HepG2 (cell line): ENCODE measurements at regions not wholly inside any gene's neighbourhood (a gene's known extent, or its start where the extent isn't known, plus 50 kb on each side); places are given as distances from the start of the nearest gene placed in this dataset.

ENCODE experiments used
- CTCF ChIP-seq: sonication (generic); formaldehyde crosslinking; IDR thresholded peaks from 2 replicates; pipeline ENCODE4 v1.5.0; 2020; ENCODE audit warnings: mild to moderate bottlenecking, missing genetic modification reagents, moderate library complexity
- DNMT1 ChIP-seq: sonication (generic); formaldehyde crosslinking; IDR thresholded peaks from 2 replicates; pipeline ENCODE4 v1.5.1; 2020; ENCODE audit warnings: mild to moderate bottlenecking, missing genetic modification reagents
- ETV5 ChIP-seq: IDR thresholded peaks from 2 replicates; pipeline ENCODE4 v1.6.1; 2018; ENCODE audit warnings: missing biosample characterization, missing genetic modification reagents, inconsistent platforms, borderline replicate concordance
- FOXP1 ChIP-seq, 2 experiments: fragments of 450-650 bp in 1 of 2; IDR thresholded peaks; 2 replicates each; pipeline ENCODE4 v1.6.1; 2017 to 2018; ENCODE audit warnings: antibody characterized with exemption in 1 of 2
- GATAD1 ChIP-seq: IDR thresholded peaks from 2 replicates; pipeline ENCODE4 v1.6.1; 2016; ENCODE audit warnings: missing genetic modification reagents, missing compliant biosample characterization
- HMG20A ChIP-seq: IDR thresholded peaks from 2 replicates; pipeline ENCODE4 v1.6.1; 2016; ENCODE audit warnings: borderline replicate concordance
- HMGXB3 ChIP-seq: sonication (generic); formaldehyde crosslinking; IDR thresholded peaks from 2 replicates; pipeline ENCODE4 v1.4.0; 2020; ENCODE audit warnings: missing genetic modification reagents, borderline replicate concordance
- HMGXB4 ChIP-seq, 2 experiments: sonication (generic) in 1 of 2; formaldehyde crosslinking in 1 of 2; IDR thresholded peaks; 2 replicates each; pipeline versions ENCODE4 v1.4.0 to v1.6.1; 2018 to 2020; ENCODE audit warnings: missing genetic modification reagents in 2 of 2, borderline replicate concordance in 1 of 2, low read depth in 1 of 2, mild to moderate bottlenecking in 1 of 2, missing biosample characterization in 1 of 2
- HNRNPH1 ChIP-seq: fragments of 200-400 bp; formaldehyde crosslinking; optimal IDR thresholded peaks from 2 replicates; pipeline ENCODE3; 2017; ENCODE audit warnings: mild to moderate bottlenecking, low read depth, low read length
- ISL2 ChIP-seq: sonication (generic); formaldehyde crosslinking; IDR thresholded peaks from 2 replicates; pipeline ENCODE4 v1.5.0; 2020; ENCODE audit warnings: missing genetic modification reagents
- KAT2B ChIP-seq: fragments of 150-350 bp; IDR thresholded peaks from 2 replicates; pipeline ENCODE4 v1.6.1; 2014; ENCODE audit warnings: low read depth, low read length, borderline replicate concordance
- MIXL1 ChIP-seq: IDR thresholded peaks from 2 replicates; pipeline ENCODE4 v1.6.1; 2016
- POLR2AphosphoS2 ChIP-seq: IDR thresholded peaks from 2 replicates; pipeline ENCODE4 v1.6.1; 2011; ENCODE audit warnings: low read depth, low read length, improper control_type of control experiment
- RCOR2 ChIP-seq: IDR thresholded peaks from 2 replicates; pipeline ENCODE4 v1.6.1; 2016; ENCODE audit warnings: missing biosample characterization, missing genetic modification reagents
- RFXAP ChIP-seq: sonication (generic); formaldehyde crosslinking; IDR thresholded peaks from 2 replicates; pipeline ENCODE4 v1.4.0; 2020; ENCODE audit warnings: missing genetic modification reagents, borderline replicate concordance
- RXRB ChIP-seq: IDR thresholded peaks from 2 replicates; pipeline ENCODE4 v1.6.1; 2016; ENCODE audit warnings: borderline replicate concordance, missing genetic modification reagents, missing compliant biosample characterization
- SOX13 ChIP-seq, 3 experiments: fragments of 450-650 bp in 1 of 3; sonication (generic) in 1 of 3; formaldehyde crosslinking in 1 of 3; IDR thresholded peaks in 2 of 3; conservative IDR thresholded peaks in 1 of 3; 2 replicates each; pipeline versions ENCODE4 v1.5.0 to v1.6.1; 2016 to 2020; ENCODE audit warnings: antibody characterized with exemption in 1 of 3, mild to moderate bottlenecking in 1 of 3, missing compliant biosample characterization in 1 of 3, missing genetic modification reagents in 1 of 3, moderate library complexity in 1 of 3
- ZEB1 ChIP-seq: IDR thresholded peaks from 2 replicates; pipeline ENCODE4 v1.6.1; 2012; ENCODE audit warnings: mild to moderate bottlenecking, low read depth, inconsistent platforms; ENCODE audit not compliant: insufficient replicate concordance
- ZFP36 ChIP-seq: fragments of 150-350 bp; IDR thresholded peaks from 2 replicates; pipeline ENCODE4 v1.6.1; 2018; ENCODE audit warnings: borderline replicate concordance, low read length, low read depth; ENCODE audit not compliant: partially characterized antibody
- ZNF460 ChIP-seq: sonication (generic); formaldehyde crosslinking; IDR thresholded peaks from 2 replicates; pipeline ENCODE4 v1.5.1; 2020; ENCODE audit warnings: missing genetic modification reagents, mild to moderate bottlenecking, borderline replicate concordance
- ZNF580 ChIP-seq: IDR thresholded peaks from 2 replicates; pipeline ENCODE4 v1.6.1; 2016; ENCODE audit warnings: low read depth, borderline replicate concordance
- ZSCAN9 ChIP-seq: IDR thresholded peaks from 2 replicates; pipeline ENCODE4 v1.6.1; 2016; ENCODE audit warnings: borderline replicate concordance

GRCh38 chr5:42889311-42889933 is 77.7 kb upstream of the SELENOP start (continued):
- TF ChIP-seq HMGXB4 (CRISPR knock-in tag; IDR thresholded peaks at IDR 0.05; ENCODE audit: borderline replicate concordance in 1 of 2, low read depth in 1 of 2) (0 out of 4 replicates have a peak, but pooled peaks of 1 of the 2 experiments have one; percentile 42), RXRB (CRISPR knock-in tag) (peak; percentile 44; the same call in 1 of the 2 replicates), ETV5 (peak; percentile 10; the same call in 1 of the 2 replicates), DNMT1 (no peak), ISL2 (CRISPR knock-in tag) (no peak), ZFP36 (no peak), MIXL1 (CRISPR knock-in tag) (peak; percentile 71), GATAD1 (CRISPR knock-in tag) (peak; percentile 39; the same call in 1 of the 2 replicates), ZNF460 (CRISPR knock-in tag) (no peak), POLR2AphosphoS2 (no peak), HMG20A (CRISPR knock-in tag) (no peak), HMGXB3 (CRISPR knock-in tag) (no peak), RFXAP (no peak), HNRNPH1 (no peak), FOXP1 (IDR thresholded peaks at IDR 0.05) (no peak), FOXP1 (CRISPR knock-in tag; IDR thresholded peaks at IDR 0.05) (no peak), ZNF580 (CRISPR knock-in tag) (peak; percentile 48; the same call in 1 of the 2 replicates), SOX13 (IDR thresholded peaks at IDR 0.05) (no peak), SOX13 (CRISPR knock-in tag; conservative IDR thresholded peaks at IDR 0.05 in 1 of 2, IDR thresholded peaks at IDR 0.05 in 1 of 2) (peak in 1 of 2 experiments; percentile 27; a peak in 1 of 4 replicates), KAT2B (no peak), CTCF (CRISPR knock-in tag) (peak; percentile 91), ZSCAN9 (peak; percentile 56; the same call in 1 of the 2 replicates), RCOR2 (CRISPR knock-in tag) (no peak), ZEB1 (no peak)
